CD14-positive monocyte (primary cell): ENCODE measurements at regions not wholly inside any gene's neighbourhood (a gene's known extent, or its start where the extent isn't known, plus 50 kb on each side); places are given as distances from the start of the nearest gene placed in this dataset.

Source experiments
- DNase-seq, 3 donors: peaks; one replicate each; pipeline ENCODE4 v3.0.0-alpha.2; 2011 to 2022
- H2AFZ ChIP-seq: 2 replicates; pipeline ENCODE4 v1.6.0; 2012; ENCODE audit warnings: mild to moderate bottlenecking, low read depth, low read length, inconsistent platforms; ENCODE audit not compliant: insufficient read depth, poor library complexity, severe bottlenecking
- H3K27ac ChIP-seq, 2 donors: 1 replicate in 1 of 2; 2 replicates in 1 of 2; pipeline ENCODE4 v1.5.1; 2012 to 2013; ENCODE audit warnings: low read length in 2 of 2, control low read depth in 1 of 2, inconsistent platforms in 1 of 2, low read depth in 1 of 2, mild to moderate bottlenecking in 1 of 2
- H3K27me3 ChIP-seq, 2 donors: one replicate each; pipeline versions ENCODE4 v1.6.0 to v1.6.1; 2011 to 2013; ENCODE audit warnings: low read length in 2 of 2; ENCODE audit not compliant: control insufficient read depth in 2 of 2, insufficient read depth in 2 of 2
- H3K36me3 ChIP-seq, 2 donors: replicated peaks in 1 of 2; 1 replicate in 1 of 2; 2 replicates in 1 of 2; pipeline versions ENCODE4 v1.5.1 to v1.6.1; 2012 to 2013; ENCODE audit warnings: low read length in 2 of 2, control low read depth in 1 of 2, inconsistent platforms in 1 of 2, mild to moderate bottlenecking in 1 of 2; ENCODE audit not compliant: insufficient read depth in 2 of 2, control insufficient read depth in 1 of 2
- H3K4me1 ChIP-seq, 2 donors: 1 replicate in 1 of 2; 2 replicates in 1 of 2; pipeline versions ENCODE4 v1.5.1 to v1.6.1; 2012 to 2013; ENCODE audit warnings: low read length in 2 of 2, control low read depth in 1 of 2, inconsistent platforms in 1 of 2, mild to moderate bottlenecking in 1 of 2, moderate library complexity in 1 of 2; ENCODE audit not compliant: insufficient read depth in 2 of 2, control insufficient read depth in 1 of 2
- H3K4me2 ChIP-seq: replicated peaks from 2 replicates; pipeline ENCODE3; 2012; ENCODE audit warnings: low read length, moderate library complexity, mild to moderate bottlenecking; ENCODE audit not compliant: poor library complexity, severe bottlenecking; ENCODE audit errors: extremely low read depth
- H3K4me3 ChIP-seq, 3 experiments: fragments of 200-600 bp in 1 of 3; sonication (generic) in 1 of 3; replicated peaks in 1 of 3; 1 replicate in 2 of 3; 2 replicates in 1 of 3; pipeline ENCODE4 v1.5.1; 2011 to 2013; ENCODE audit warnings: low read length in 3 of 3, mild to moderate bottlenecking in 3 of 3, control low read depth in 2 of 3, low read depth in 2 of 3, inconsistent platforms in 1 of 3, moderate library complexity in 1 of 3
- H3K79me2 ChIP-seq: 2 replicates; pipeline ENCODE4 v1.6.0; 2012; ENCODE audit warnings: mild to moderate bottlenecking, control low read depth, inconsistent platforms, low read length, moderate library complexity; ENCODE audit not compliant: insufficient read depth
- H3K9ac ChIP-seq: 2 replicates; pipeline ENCODE4 v1.6.0; 2017; ENCODE audit warnings: low read length, mild to moderate bottlenecking; ENCODE audit not compliant: insufficient read depth, poor library complexity, severe bottlenecking
- H3K9me3 ChIP-seq, 2 donors: replicated peaks in 1 of 2; 1 replicate in 1 of 2; 2 replicates in 1 of 2; pipeline versions ENCODE4 v1.5.1 to v1.6.1; 2012 to 2013; ENCODE audit warnings: low read length in 2 of 2, control low read depth in 1 of 2; ENCODE audit not compliant: control insufficient read depth in 1 of 2, insufficient read depth in 1 of 2
- H4K20me1 ChIP-seq: 2 replicates; pipeline ENCODE4 v1.6.0; 2012; ENCODE audit warnings: mild to moderate bottlenecking, low read length, control low read depth, moderate library complexity; ENCODE audit not compliant: insufficient read depth
- H3K27ac Mint-ChIP-seq, 7 donors: one replicate each; pipeline ENCODE4 v1.8.0; 2020; ENCODE audit warnings: mild to moderate bottlenecking in 7 of 7, mixed read lengths in 7 of 7, moderate library complexity in 6 of 7, inconsistent platforms in 2 of 7
- H3K27me3 Mint-ChIP-seq, 3 donors: one replicate each; pipeline ENCODE4 v1.8.0; 2021 to 2022; ENCODE audit warnings: low read depth in 3 of 3, mild to moderate bottlenecking in 3 of 3, mixed read lengths in 3 of 3, moderate library complexity in 3 of 3, inconsistent platforms in 1 of 3
- H3K36me3 Mint-ChIP-seq, 2 donors: one replicate each; pipeline ENCODE4 v1.8.0; 2020; ENCODE audit warnings: mixed read lengths in 2 of 2, inconsistent platforms in 1 of 2, mild to moderate bottlenecking in 1 of 2
- H3K4me1 Mint-ChIP-seq: one replicate; pipeline ENCODE4 v1.8.0; 2020; ENCODE audit warnings: mild to moderate bottlenecking, mixed read lengths
- H3K4me3 Mint-ChIP-seq, 2 donors: one replicate each; pipeline ENCODE4 v1.8.0; 2020; ENCODE audit warnings: mild to moderate bottlenecking in 2 of 2, mixed read lengths in 2 of 2, moderate library complexity in 1 of 2
- H3K9me3 Mint-ChIP-seq, 7 donors: one replicate each; pipeline ENCODE4 v1.8.0; 2020 to 2022; ENCODE audit warnings: mixed read lengths in 7 of 7, mild to moderate bottlenecking in 6 of 7, moderate library complexity in 6 of 7, inconsistent platforms in 2 of 7
- WGBS: methylation state at CpG from one replicate; pipeline ENCODE4 v1.1.5; 2013; ENCODE audit warnings: missing lambda C conversion rate; ENCODE audit not compliant: insufficient coverage; 5-methylcytosine and 5-hydroxymethylcytosine counted together
- intact Hi-C, 2 donors: fragments of 100-400 bp; cut with micrococcal nuclease; formaldehyde crosslinking; loops; one replicate each; pipeline versions ENCODE4 v1.15.0 to v1.15.1; 2023
- TF ChIP-seq, protein P1 (sequence below): fragments of 200-600 bp; IDR thresholded peaks from one replicate; pipeline ENCODE4 v1.8.0; 2022; ENCODE audit warnings: antibody characterized with exemption, mild to moderate bottlenecking

DNA sequence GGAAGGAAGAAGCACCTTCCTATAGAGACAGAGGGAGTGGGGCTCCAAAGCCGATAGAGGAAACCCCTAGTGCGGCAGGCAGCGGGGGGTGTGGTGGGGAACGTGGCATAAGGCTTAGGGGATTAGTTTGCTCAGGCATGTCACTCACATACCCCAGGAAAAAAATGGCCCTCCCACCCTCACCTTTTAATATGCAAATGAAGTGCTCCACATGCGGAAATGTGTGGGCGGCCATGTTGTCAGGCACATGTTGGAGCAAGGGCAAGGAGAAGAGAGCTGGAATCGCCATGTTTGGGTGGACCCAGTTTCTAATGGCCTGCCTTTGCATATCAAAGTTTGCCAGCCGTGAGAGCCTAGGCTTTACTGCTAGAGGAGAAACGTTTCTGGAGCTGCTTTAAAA lies 758.8 kb downstream of the NR2F1-AS1 start:
- H3K27ac Mint-ChIP-seq = no peak overlapping the region
- no peaks in the 10 kb centered on the region for H3K4me1 ChIP-seq
- intact Hi-C loops = no loop called here

DNA sequence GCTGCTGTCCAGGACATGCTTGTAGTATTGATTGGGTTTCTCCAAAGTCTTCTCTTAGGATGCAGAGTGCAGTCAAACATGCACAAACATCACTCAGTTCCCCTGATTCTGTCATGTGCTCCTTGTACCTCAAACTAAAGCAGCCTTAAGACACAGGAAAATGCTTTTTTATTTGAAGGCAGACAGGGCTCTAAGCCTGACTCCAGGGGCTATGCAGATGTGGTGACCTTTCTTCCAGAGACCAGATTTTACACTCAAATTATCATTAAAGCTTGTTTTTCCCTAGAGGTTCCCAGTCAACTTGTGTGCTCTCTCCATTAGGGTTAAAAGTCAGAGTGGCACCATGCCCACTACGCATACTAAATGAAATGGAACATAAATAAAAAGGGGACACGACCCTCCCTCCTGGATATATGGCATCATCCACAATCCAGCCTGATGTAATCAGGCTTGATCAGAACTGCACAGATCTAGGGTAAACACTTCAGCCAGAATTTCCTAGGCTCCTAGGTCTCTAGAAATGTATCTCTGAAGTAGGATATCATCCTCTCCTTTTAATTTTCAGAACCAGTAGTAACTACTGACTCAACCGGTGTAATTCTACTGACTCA lies 771.1 kb downstream of the NR2F1-AS1 start:
- no peaks in the 10 kb centered on the region for H3K36me3 Mint-ChIP-seq
- no peak overlapping the region for H3K4me3 Mint-ChIP-seq
- no peaks in the 10 kb centered on the region for H3K27me3 Mint-ChIP-seq
- no peaks in the 10 kb centered on the region for H4K20me1 ChIP-seq
- WGBS = no CpG with 5 or more reads among the region's 3 CpGs
- H3K27ac ChIP-seq = no peak overlapping the region
- H3K27ac Mint-ChIP-seq = no peak overlapping the region
- H3K9ac ChIP-seq = no peak overlapping the region
- no peak for DNase-seq
- H3K4me1 ChIP-seq = no peaks in the 10 kb centered on the region
- no peaks in the 10 kb centered on the region for H3K79me2 ChIP-seq
- no peak overlapping the region for H3K4me3 ChIP-seq
- intact Hi-C loops = no loop called here
- no peak overlapping the region for H3K4me2 ChIP-seq
- H3K27me3 ChIP-seq = no peaks in the 10 kb centered on the region
- no peaks in the 10 kb centered on the region for H3K4me1 Mint-ChIP-seq
- no peaks in the 10 kb centered on the region for H3K36me3 ChIP-seq
- peaks cover 0 to 6% (median 1%) of the 10 kb centered on the region in 7 donors for H3K9me3 Mint-ChIP-seq
- TF ChIP-seq, protein P1, sequence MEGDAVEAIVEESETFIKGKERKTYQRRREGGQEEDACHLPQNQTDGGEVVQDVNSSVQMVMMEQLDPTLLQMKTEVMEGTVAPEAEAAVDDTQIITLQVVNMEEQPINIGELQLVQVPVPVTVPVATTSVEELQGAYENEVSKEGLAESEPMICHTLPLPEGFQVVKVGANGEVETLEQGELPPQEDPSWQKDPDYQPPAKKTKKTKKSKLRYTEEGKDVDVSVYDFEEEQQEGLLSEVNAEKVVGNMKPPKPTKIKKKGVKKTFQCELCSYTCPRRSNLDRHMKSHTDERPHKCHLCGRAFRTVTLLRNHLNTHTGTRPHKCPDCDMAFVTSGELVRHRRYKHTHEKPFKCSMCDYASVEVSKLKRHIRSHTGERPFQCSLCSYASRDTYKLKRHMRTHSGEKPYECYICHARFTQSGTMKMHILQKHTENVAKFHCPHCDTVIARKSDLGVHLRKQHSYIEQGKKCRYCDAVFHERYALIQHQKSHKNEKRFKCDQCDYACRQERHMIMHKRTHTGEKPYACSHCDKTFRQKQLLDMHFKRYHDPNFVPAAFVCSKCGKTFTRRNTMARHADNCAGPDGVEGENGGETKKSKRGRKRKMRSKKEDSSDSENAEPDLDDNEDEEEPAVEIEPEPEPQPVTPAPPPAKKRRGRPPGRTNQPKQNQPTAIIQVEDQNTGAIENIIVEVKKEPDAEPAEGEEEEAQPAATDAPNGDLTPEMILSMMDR = no peak
- no peak overlapping the region for H2AFZ ChIP-seq
- no peaks in the 10 kb centered on the region for H3K9me3 ChIP-seq

More for the DNA sequence above, 758.8 kb downstream of the NR2F1-AS1 start:
- no peaks in the 10 kb centered on the region for H3K4me1 Mint-ChIP-seq
- Histone ChIP-seq H2AFZ (no peak overlapping the region), H3K79me2 (no peaks in the 10 kb centered on the region), H3K9me3 (peaks cover 0 to 2% of the 10 kb centered on the region in 2 donors), H3K27me3 (no peaks in the 10 kb centered on the region), H3K27ac (no peak overlapping the region), H3K9ac (no peak overlapping the region), H3K36me3 (no peaks in the 10 kb centered on the region), H3K4me3 (no peak overlapping the region), H3K4me2 (no peak overlapping the region), H4K20me1 (no peaks in the 10 kb centered on the region)
- peaks cover 3 to 18% (median 12%) of the 10 kb centered on the region in 7 donors for H3K9me3 Mint-ChIP-seq
- TF ChIP-seq, protein P1 = no peak
- no peak overlapping the region for H3K4me3 Mint-ChIP-seq
- H3K36me3 Mint-ChIP-seq = no peaks in the 10 kb centered on the region
- WGBS = 92% methylated on average over 5 of the region's 9 CpGs
- H3K27me3 Mint-ChIP-seq = peaks cover 0 to 1% (median 0%) of the 10 kb centered on the region in 3 donors
- DNase-seq = no peak
